ENCODE measurements at regions not wholly inside any gene's neighbourhood (a gene's known extent, or its start where the extent isn't known, plus 50 kb on each side); places are given as distances from the start of the nearest gene placed in this dataset.

- TF ChIP-seq, protein P1, sequence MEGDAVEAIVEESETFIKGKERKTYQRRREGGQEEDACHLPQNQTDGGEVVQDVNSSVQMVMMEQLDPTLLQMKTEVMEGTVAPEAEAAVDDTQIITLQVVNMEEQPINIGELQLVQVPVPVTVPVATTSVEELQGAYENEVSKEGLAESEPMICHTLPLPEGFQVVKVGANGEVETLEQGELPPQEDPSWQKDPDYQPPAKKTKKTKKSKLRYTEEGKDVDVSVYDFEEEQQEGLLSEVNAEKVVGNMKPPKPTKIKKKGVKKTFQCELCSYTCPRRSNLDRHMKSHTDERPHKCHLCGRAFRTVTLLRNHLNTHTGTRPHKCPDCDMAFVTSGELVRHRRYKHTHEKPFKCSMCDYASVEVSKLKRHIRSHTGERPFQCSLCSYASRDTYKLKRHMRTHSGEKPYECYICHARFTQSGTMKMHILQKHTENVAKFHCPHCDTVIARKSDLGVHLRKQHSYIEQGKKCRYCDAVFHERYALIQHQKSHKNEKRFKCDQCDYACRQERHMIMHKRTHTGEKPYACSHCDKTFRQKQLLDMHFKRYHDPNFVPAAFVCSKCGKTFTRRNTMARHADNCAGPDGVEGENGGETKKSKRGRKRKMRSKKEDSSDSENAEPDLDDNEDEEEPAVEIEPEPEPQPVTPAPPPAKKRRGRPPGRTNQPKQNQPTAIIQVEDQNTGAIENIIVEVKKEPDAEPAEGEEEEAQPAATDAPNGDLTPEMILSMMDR (IDR thresholded peaks at IDR 0.05; ENCODE audit: insufficient read depth, low read length, severe bottlenecking): no peak
- no peak for FAIRE-seq
- no peak for DNase-seq (ENCODE audit: low read depth)
- Histone ChIP-seq H3K27me3 (ENCODE audit: control insufficient read depth, insufficient read depth, low read length) (no peaks in the 10 kb centered on the region), H3K36me3 (ENCODE audit: control insufficient read depth, insufficient read depth, low read length) (no peaks in the 10 kb centered on the region), H3K4me3 (ENCODE audit: low read depth, low read length) (no peak overlapping the region)
Observed at GRCh38 chr3:159870723-159871122, 117.9 kb upstream of the IL12A start.

GRCh38 chr3:159872374-159873109, 116.1 kb upstream of the IL12A start:
- no peaks in the 10 kb centered on the region for H3K27me3 ChIP-seq (ENCODE audit: control insufficient read depth, insufficient read depth, low read length)
- FAIRE-seq: peak; percentile 43
- peak; percentile 97 for DNase-seq (ENCODE audit: low read depth)
- TF ChIP-seq, protein P1 (IDR thresholded peaks at IDR 0.05; ENCODE audit: insufficient read depth, low read length, severe bottlenecking): peak; percentile 23
- no peak overlapping the region for H3K4me3 ChIP-seq (ENCODE audit: low read depth, low read length)
- no peaks in the 10 kb centered on the region for H3K36me3 ChIP-seq (ENCODE audit: control insufficient read depth, insufficient read depth, low read length)

DNA sequence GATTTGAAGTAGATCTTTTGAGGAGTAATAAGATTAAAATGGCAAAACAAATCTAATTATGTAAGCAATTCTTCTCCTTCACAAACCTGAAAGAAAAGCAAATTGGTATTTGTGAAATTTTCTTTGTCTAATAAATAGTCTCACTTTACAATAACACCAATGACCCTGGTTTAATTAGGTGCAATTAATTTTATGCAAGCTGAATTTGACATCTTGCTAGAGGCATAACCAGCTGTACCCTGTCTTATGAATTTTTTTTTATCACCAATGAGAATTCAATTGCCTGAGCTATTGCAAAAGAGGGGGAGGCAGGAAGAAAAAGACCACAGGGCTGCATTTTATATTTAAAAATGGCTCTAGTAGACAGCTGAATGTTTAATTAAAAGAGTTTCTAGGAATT, 113.5 kb upstream of the IL12A start:
- FAIRE-seq (no peak), DNase-seq (ENCODE audit: low read depth) (no peak)
- no peak overlapping the region for H3K4me3 ChIP-seq (ENCODE audit: low read depth, low read length)
- no peaks in the 10 kb centered on the region for H3K36me3 ChIP-seq (ENCODE audit: control insufficient read depth, insufficient read depth, low read length)
- TF ChIP-seq, protein P1 (IDR thresholded peaks at IDR 0.05; ENCODE audit: insufficient read depth, low read length, severe bottlenecking): no peak
- no peaks in the 10 kb centered on the region for H3K27me3 ChIP-seq (ENCODE audit: control insufficient read depth, insufficient read depth, low read length)

- TF ChIP-seq, protein P1 (IDR thresholded peaks at IDR 0.05; ENCODE audit: insufficient read depth, low read length, severe bottlenecking): no peak
- DNase-seq (ENCODE audit: low read depth) (peak; percentile 68), FAIRE-seq (no peak)
- H3K36me3 ChIP-seq (ENCODE audit: control insufficient read depth, insufficient read depth, low read length): no peaks in the 10 kb centered on the region
- H3K27me3 ChIP-seq (ENCODE audit: control insufficient read depth, insufficient read depth, low read length): no peaks in the 10 kb centered on the region
- H3K4me3 ChIP-seq (ENCODE audit: low read depth, low read length): no peak overlapping the region
Observed at GRCh38 chr3:159877924-159878323, 110.7 kb upstream of the IL12A start.

- no peak for DNase-seq (ENCODE audit: low read depth)
- H3K36me3 ChIP-seq (ENCODE audit: control insufficient read depth, insufficient read depth, low read length): no peaks in the 10 kb centered on the region
- no peak overlapping the region for H3K4me3 ChIP-seq (ENCODE audit: low read depth, low read length)
- TF ChIP-seq, protein P1 (IDR thresholded peaks at IDR 0.05; ENCODE audit: insufficient read depth, low read length, severe bottlenecking): no peak
- FAIRE-seq: no peak
- no peaks in the 10 kb centered on the region for H3K27me3 ChIP-seq (ENCODE audit: control insufficient read depth, insufficient read depth, low read length)
Observed at GRCh38 chr3:159879146-159879545, 109.5 kb upstream of the IL12A start.

DNA sequence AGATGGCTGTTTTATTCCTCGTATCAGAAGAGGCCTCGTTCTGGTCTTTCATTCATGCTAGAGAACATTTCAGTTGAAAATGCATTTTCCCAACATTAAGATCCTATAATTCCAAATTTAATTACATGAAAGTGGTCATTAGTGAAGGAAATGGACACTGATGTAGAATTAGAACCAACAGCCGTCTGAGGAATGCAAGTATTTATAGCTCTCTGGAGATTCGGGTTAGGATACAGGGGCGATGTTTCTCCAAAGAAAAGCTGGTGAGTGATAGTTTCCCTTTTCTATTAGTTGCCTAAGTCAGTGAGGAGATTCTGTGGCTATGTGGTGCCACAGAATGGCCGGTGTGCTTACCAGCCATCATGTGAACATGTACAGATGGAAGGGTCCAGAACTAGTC, 109.0 kb upstream of the IL12A start:
- H3K27me3 ChIP-seq (ENCODE audit: control insufficient read depth, insufficient read depth, low read length): no peaks in the 10 kb centered on the region
- DNase-seq (ENCODE audit: low read depth): no peak
- H3K4me3 ChIP-seq (ENCODE audit: low read depth, low read length): no peak overlapping the region
- no peaks in the 10 kb centered on the region for H3K36me3 ChIP-seq (ENCODE audit: control insufficient read depth, insufficient read depth, low read length)
- TF ChIP-seq, protein P1 (IDR thresholded peaks at IDR 0.05; ENCODE audit: insufficient read depth, low read length, severe bottlenecking): no peak
- FAIRE-seq: no peak

All from bronchial epithelial cell (primary cell).